Activated CD8-positive, alpha-beta T cell treated with anti-CD3 and anti-CD28 coated beads, Interleukin-2, amount 10 ng/mL, durations not matched to agents 7 days and 5 days (primary cell): ENCODE measurements at regions not wholly inside any gene's neighbourhood (a gene's known extent, or its start where the extent isn't known, plus 50 kb on each side); places are given as distances from the start of the nearest gene placed in this dataset.

Source experiments
- ATAC-seq: fragments of 150-1000 bp; cut with Tn5 transposase; one replicate; pipeline ENCODE4 v1.10.0; 2021; ENCODE audit warnings: moderate library complexity
- CTCF ChIA-PET: fragments of 350-600 bp; sonication (Branson Sonifier 250); formaldehyde crosslinking; loops from one replicate; lab custom pipeline; 2021; ENCODE audit warnings: antibody characterized with exemption; lab: Charles Lee
- POLR2A ChIA-PET: fragments of 350-600 bp; sonication (Branson Sonifier 250); formaldehyde crosslinking; loops from one replicate; lab custom pipeline; 2021; ENCODE audit warnings: antibody characterized with exemption; lab: Charles Lee
- DNase-seq: peaks from one replicate; pipeline ENCODE4 v3.0.0-alpha.2; 2020
- H3K27ac Mint-ChIP-seq: one replicate; pipeline ENCODE4 v1.8.0; 2021; ENCODE audit warnings: mild to moderate bottlenecking, mixed read lengths
- H3K27me3 Mint-ChIP-seq: one replicate; pipeline ENCODE4 v1.8.0; 2021; ENCODE audit warnings: low read depth, mixed read lengths
- H3K36me3 Mint-ChIP-seq: one replicate; pipeline ENCODE4 v1.8.0; 2021; ENCODE audit warnings: low read depth, mixed read lengths
- H3K4me1 Mint-ChIP-seq: one replicate; pipeline ENCODE4 v1.8.0; 2021; ENCODE audit warnings: low read depth, mixed read lengths
- H3K4me3 Mint-ChIP-seq: one replicate; pipeline ENCODE4 v1.8.0; 2021; ENCODE audit warnings: mild to moderate bottlenecking, mixed read lengths
- H3K9me3 Mint-ChIP-seq: one replicate; pipeline ENCODE4 v1.8.0; 2022; ENCODE audit warnings: mixed read lengths; ENCODE audit not compliant: insufficient read depth

GRCh38 chr3:95297581-95297980, 1234.7 kb downstream of the NSUN3 start:
- POLR2A ChIA-PET: no interaction called here
- H3K27ac Mint-ChIP-seq: no peak overlapping the region
- CTCF ChIA-PET: no interaction called here

GRCh38 chr3:95302044-95302443, 1239.2 kb downstream of the NSUN3 start:
- DNase-seq (no peak), ATAC-seq (no peak)
- H3K27me3 Mint-ChIP-seq: no peaks in the 10 kb centered on the region
- H3K4me1 Mint-ChIP-seq: no peaks in the 10 kb centered on the region
- H3K4me3 Mint-ChIP-seq: no peak overlapping the region
- ChIA-PET POLR2A (no interaction called here), CTCF (no interaction called here)
- peaks cover 10% of the 10 kb centered on the region for H3K9me3 Mint-ChIP-seq
- no peak overlapping the region for H3K27ac Mint-ChIP-seq
- no peaks in the 10 kb centered on the region for H3K36me3 Mint-ChIP-seq

More at GRCh38 chr3:95297581-95297980, 1234.7 kb downstream of the NSUN3 start:
- Mint-ChIP-seq H3K9me3 (no peaks in the 10 kb centered on the region), H3K36me3 (no peaks in the 10 kb centered on the region), H3K4me1 (no peaks in the 10 kb centered on the region), H3K4me3 (no peak overlapping the region), H3K27me3 (no peaks in the 10 kb centered on the region)
- ATAC-seq: no peak
- DNase-seq: no peak

- H3K4me3 Mint-ChIP-seq: no peak overlapping the region
- peaks cover 12% of the 10 kb centered on the region for H3K9me3 Mint-ChIP-seq
- ChIA-PET POLR2A (no interaction called here), CTCF (no interaction called here)
- H3K36me3 Mint-ChIP-seq: no peaks in the 10 kb centered on the region
- H3K4me1 Mint-ChIP-seq: no peaks in the 10 kb centered on the region
- ATAC-seq: no peak
- no peaks in the 10 kb centered on the region for H3K27me3 Mint-ChIP-seq
- H3K27ac Mint-ChIP-seq: no peak overlapping the region
- DNase-seq: no peak
Measured at GRCh38 chr3:95310560-95310959, 1247.7 kb downstream of the NSUN3 start.

GRCh38 chr3:95311272-95311671, 1248.4 kb downstream of the NSUN3 start:
- Mint-ChIP-seq H3K36me3 (no peaks in the 10 kb centered on the region), H3K4me1 (no peaks in the 10 kb centered on the region), H3K9me3 (peaks cover 12% of the 10 kb centered on the region), H3K4me3 (no peak overlapping the region), H3K27ac (no peak overlapping the region), H3K27me3 (no peaks in the 10 kb centered on the region)
- ChIA-PET POLR2A (no interaction called here), CTCF (no interaction called here)
- DNase-seq (no peak), ATAC-seq (no peak)

- CTCF ChIA-PET: no interaction called here
- Mint-ChIP-seq H3K27me3 (no peaks in the 10 kb centered on the region), H3K27ac (no peak overlapping the region), H3K4me1 (no peaks in the 10 kb centered on the region), H3K4me3 (no peak overlapping the region), H3K9me3 (peaks cover 12% of the 10 kb centered on the region), H3K36me3 (no peaks in the 10 kb centered on the region)
- no peak for DNase-seq
- no peak for ATAC-seq
- POLR2A ChIA-PET: no interaction called here
Measured at GRCh38 chr3:95312650-95313049, 1249.8 kb downstream of the NSUN3 start.

- peaks cover 15% of the 10 kb centered on the region for H3K9me3 Mint-ChIP-seq
- no peaks in the 10 kb centered on the region for H3K36me3 Mint-ChIP-seq
- H3K27ac Mint-ChIP-seq: no peak overlapping the region
- H3K4me3 Mint-ChIP-seq: no peak overlapping the region
- ChIA-PET CTCF (no interaction called here), POLR2A (no interaction called here)
- no peak for DNase-seq
- no peaks in the 10 kb centered on the region for H3K27me3 Mint-ChIP-seq
- no peaks in the 10 kb centered on the region for H3K4me1 Mint-ChIP-seq
- ATAC-seq: no peak
Measured at GRCh38 chr3:95319921-95320494, 1257.1 kb downstream of the NSUN3 start.

- ChIA-PET POLR2A (no interaction called here), CTCF (no interaction called here)
- Mint-ChIP-seq H3K4me3 (no peak overlapping the region), H3K9me3 (peaks cover 19% of the 10 kb centered on the region), H3K4me1 (no peaks in the 10 kb centered on the region), H3K27me3 (no peaks in the 10 kb centered on the region), H3K36me3 (no peaks in the 10 kb centered on the region), H3K27ac (no peak overlapping the region)
- DNase-seq (no peak), ATAC-seq (no peak)
Measured at GRCh38 chr3:95327478-95327877, 1264.6 kb downstream of the NSUN3 start.

GRCh38 chr3:95333826-95334225, 1271.0 kb downstream of the NSUN3 start:
- ATAC-seq: no peak
- DNase-seq: no peak
- Mint-ChIP-seq H3K9me3 (no peaks in the 10 kb centered on the region), H3K27me3 (no peaks in the 10 kb centered on the region), H3K4me3 (no peak overlapping the region), H3K4me1 (no peaks in the 10 kb centered on the region), H3K27ac (no peak overlapping the region), H3K36me3 (no peaks in the 10 kb centered on the region)
- ChIA-PET CTCF (no interaction called here), POLR2A (no interaction called here)

- Mint-ChIP-seq H3K4me1 (no peaks in the 10 kb centered on the region), H3K36me3 (no peaks in the 10 kb centered on the region), H3K4me3 (no peak overlapping the region), H3K9me3 (no peaks in the 10 kb centered on the region), H3K27me3 (no peaks in the 10 kb centered on the region), H3K27ac (no peak overlapping the region)
- ATAC-seq: no peak
- no peak for DNase-seq
- CTCF ChIA-PET: no interaction called here
- POLR2A ChIA-PET: no interaction called here
Measured at GRCh38 chr3:95334461-95334860, 1271.6 kb downstream of the NSUN3 start.

- ChIA-PET CTCF (no interaction called here), POLR2A (no interaction called here)
- peaks cover 6% of the 10 kb centered on the region for H3K9me3 Mint-ChIP-seq
- H3K27me3 Mint-ChIP-seq: no peaks in the 10 kb centered on the region
- no peak overlapping the region for H3K27ac Mint-ChIP-seq
- no peaks in the 10 kb centered on the region for H3K36me3 Mint-ChIP-seq
- no peak for DNase-seq
- ATAC-seq: no peak
- no peaks in the 10 kb centered on the region for H3K4me1 Mint-ChIP-seq
- no peak overlapping the region for H3K4me3 Mint-ChIP-seq
Measured at GRCh38 chr3:95335517-95335916, 1272.7 kb downstream of the NSUN3 start.

- H3K9me3 Mint-ChIP-seq: peaks cover 6% of the 10 kb centered on the region
- no peak overlapping the region for H3K4me3 Mint-ChIP-seq
- no peaks in the 10 kb centered on the region for H3K27me3 Mint-ChIP-seq
- DNase-seq: no peak
- no peaks in the 10 kb centered on the region for H3K36me3 Mint-ChIP-seq
- ChIA-PET CTCF (no interaction called here), POLR2A (no interaction called here)
- ATAC-seq: no peak
- H3K27ac Mint-ChIP-seq: no peak overlapping the region
- no peaks in the 10 kb centered on the region for H3K4me1 Mint-ChIP-seq
Measured at GRCh38 chr3:95338446-95338845, 1275.6 kb downstream of the NSUN3 start.

- POLR2A ChIA-PET: no interaction called here
- Mint-ChIP-seq H3K4me3 (no peak overlapping the region), H3K36me3 (no peaks in the 10 kb centered on the region), H3K27ac (no peak overlapping the region), H3K4me1 (no peaks in the 10 kb centered on the region), H3K27me3 (no peaks in the 10 kb centered on the region), H3K9me3 (peaks cover 6% of the 10 kb centered on the region)
- CTCF ChIA-PET: no interaction called here
- ATAC-seq (no peak), DNase-seq (no peak)
Measured at GRCh38 chr3:95341314-95341713, 1278.5 kb downstream of the NSUN3 start.

GRCh38 chr3:95343228-95343627, 1280.4 kb downstream of the NSUN3 start:
- H3K36me3 Mint-ChIP-seq: no peaks in the 10 kb centered on the region
- DNase-seq (no peak), ATAC-seq (no peak)
- H3K4me1 Mint-ChIP-seq: no peaks in the 10 kb centered on the region
- ChIA-PET POLR2A (no interaction called here), CTCF (no interaction called here)
- H3K4me3 Mint-ChIP-seq: no peak overlapping the region
- H3K27me3 Mint-ChIP-seq: no peaks in the 10 kb centered on the region
- no peak overlapping the region for H3K27ac Mint-ChIP-seq
- peaks cover 6% of the 10 kb centered on the region for H3K9me3 Mint-ChIP-seq
